IMR-90 (cell line): ENCODE measurements at regions not wholly inside any gene's neighbourhood (a gene's known extent, or its start where the extent isn't known, plus 50 kb on each side); places are given as distances from the start of the nearest gene placed in this dataset.

Experiments used
- BHLHE40 ChIP-seq: fragments of 150-350 bp; IDR thresholded peaks from 2 replicates; pipeline ENCODE4 v1.6.1; 2016; ENCODE audit warnings: mild to moderate bottlenecking, low read depth, low read length
- CEBPB ChIP-seq: IDR thresholded peaks from 2 replicates; pipeline ENCODE4 v1.6.1; 2012; ENCODE audit warnings: low read depth, low read length, improper control_type of control experiment
- CTCF ChIP-seq: conservative IDR thresholded peaks from 2 replicates; pipeline ENCODE4 v1.5.1; 2012; ENCODE audit warnings: mild to moderate bottlenecking, low read depth, low read length, improper control_type of control experiment
- FOS ChIP-seq: fragments of 150-350 bp; IDR thresholded peaks from 2 replicates; pipeline ENCODE4 v1.6.1; 2016; ENCODE audit warnings: low read depth, low read length
- MAFK ChIP-seq: IDR thresholded peaks from 2 replicates; pipeline ENCODE4 v1.6.1; 2012; ENCODE audit warnings: low read depth, low read length, improper control_type of control experiment
- MXI1 ChIP-seq: IDR thresholded peaks from 2 replicates; pipeline ENCODE4 v1.6.1; 2012; ENCODE audit warnings: low read depth, mild to moderate bottlenecking, low read length, moderate library complexity, borderline replicate concordance
- POLR2A ChIP-seq: IDR thresholded peaks from 2 replicates; pipeline ENCODE4 v1.6.1; 2012; ENCODE audit warnings: mild to moderate bottlenecking, low read depth, low read length
- RCOR1 ChIP-seq: IDR thresholded peaks from 2 replicates; pipeline ENCODE4 v1.6.1; 2012; ENCODE audit warnings: mild to moderate bottlenecking, low read length, improper control_type of control experiment; ENCODE audit not compliant: insufficient replicate concordance
- TF ChIP-seq, protein P1 (sequence below): fragments of 150-350 bp; IDR thresholded peaks from 2 replicates; pipeline ENCODE4 v1.6.1; 2017; ENCODE audit warnings: mild to moderate bottlenecking, antibody characterized with exemption, low read length, low read depth

DNA sequence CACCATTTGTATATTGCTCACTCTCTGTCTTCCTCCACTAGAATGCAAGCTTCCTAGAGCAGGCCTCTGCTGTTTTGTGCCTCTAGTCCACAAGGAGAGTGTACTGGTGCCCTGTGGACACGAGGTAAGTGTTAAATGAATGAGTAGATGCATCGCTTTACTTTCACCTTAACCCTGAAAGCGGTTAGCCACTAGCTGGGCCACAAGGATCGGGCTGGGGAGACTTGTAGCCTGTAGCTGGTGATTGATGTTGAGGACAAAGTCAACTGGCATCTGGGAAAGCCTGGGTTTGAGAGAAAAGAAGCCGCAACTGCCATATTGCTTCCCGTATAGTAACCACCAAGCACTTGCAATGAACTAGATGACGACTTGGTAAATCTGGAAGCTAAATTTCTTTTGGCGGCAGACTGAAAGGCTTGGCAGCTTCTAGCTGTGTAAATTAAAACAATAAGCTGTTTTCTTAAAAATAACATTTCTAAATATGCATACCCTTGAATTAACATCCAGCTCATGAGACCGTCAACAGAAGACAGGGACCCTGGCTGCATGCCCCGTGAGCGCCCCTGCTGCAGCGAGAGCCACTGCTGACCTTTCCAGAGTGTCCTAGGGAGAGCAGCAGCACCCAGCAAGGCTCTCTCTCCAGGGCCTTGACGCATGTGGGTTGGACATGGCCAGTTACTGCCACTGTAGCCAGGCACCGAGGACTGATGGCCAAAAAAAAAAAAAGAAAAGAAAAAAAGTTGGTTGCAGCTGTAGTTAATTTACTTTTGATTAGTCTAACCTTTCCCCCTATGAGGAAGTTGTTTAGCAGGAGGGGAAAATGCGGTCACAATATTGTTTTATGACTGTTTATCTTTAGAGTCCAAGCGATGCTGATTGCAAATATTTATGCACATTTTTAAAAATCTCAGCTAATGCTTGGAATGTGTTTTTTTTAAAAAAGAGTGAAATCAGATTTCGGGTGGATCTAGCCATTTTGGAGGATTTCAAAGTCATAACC, 315.1 kb downstream of the TFAP2C start:
- TF ChIP-seq POLR2A (no peak), MXI1 (no peak), CTCF (no peak), BHLHE40 (no peak), FOS (no peak), MAFK (no peak), RCOR1 (no peak), CEBPB (no peak)
- TF ChIP-seq, protein P1, sequence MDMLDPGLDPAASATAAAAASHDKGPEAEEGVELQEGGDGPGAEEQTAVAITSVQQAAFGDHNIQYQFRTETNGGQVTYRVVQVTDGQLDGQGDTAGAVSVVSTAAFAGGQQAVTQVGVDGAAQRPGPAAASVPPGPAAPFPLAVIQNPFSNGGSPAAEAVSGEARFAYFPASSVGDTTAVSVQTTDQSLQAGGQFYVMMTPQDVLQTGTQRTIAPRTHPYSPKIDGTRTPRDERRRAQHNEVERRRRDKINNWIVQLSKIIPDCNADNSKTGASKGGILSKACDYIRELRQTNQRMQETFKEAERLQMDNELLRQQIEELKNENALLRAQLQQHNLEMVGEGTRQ: no peak
